ENCODE measurements at regions not wholly inside any gene's neighbourhood (a gene's known extent, or its start where the extent isn't known, plus 50 kb on each side); places are given as distances from the start of the nearest gene placed in this dataset.

- TF ChIP-seq, protein P1, sequence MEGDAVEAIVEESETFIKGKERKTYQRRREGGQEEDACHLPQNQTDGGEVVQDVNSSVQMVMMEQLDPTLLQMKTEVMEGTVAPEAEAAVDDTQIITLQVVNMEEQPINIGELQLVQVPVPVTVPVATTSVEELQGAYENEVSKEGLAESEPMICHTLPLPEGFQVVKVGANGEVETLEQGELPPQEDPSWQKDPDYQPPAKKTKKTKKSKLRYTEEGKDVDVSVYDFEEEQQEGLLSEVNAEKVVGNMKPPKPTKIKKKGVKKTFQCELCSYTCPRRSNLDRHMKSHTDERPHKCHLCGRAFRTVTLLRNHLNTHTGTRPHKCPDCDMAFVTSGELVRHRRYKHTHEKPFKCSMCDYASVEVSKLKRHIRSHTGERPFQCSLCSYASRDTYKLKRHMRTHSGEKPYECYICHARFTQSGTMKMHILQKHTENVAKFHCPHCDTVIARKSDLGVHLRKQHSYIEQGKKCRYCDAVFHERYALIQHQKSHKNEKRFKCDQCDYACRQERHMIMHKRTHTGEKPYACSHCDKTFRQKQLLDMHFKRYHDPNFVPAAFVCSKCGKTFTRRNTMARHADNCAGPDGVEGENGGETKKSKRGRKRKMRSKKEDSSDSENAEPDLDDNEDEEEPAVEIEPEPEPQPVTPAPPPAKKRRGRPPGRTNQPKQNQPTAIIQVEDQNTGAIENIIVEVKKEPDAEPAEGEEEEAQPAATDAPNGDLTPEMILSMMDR (IDR thresholded peaks at IDR 0.05; ENCODE audit: low read length, missing control alignments) = no peak
- no peak for DNase-seq (ENCODE audit: low read depth)
- H3K4me3 ChIP-seq (replicated peaks; ENCODE audit: low read depth, low read length) = no peak overlapping the region
Observed at GRCh38 chr20:52530571-52530970, 339.0 kb upstream of the ZFP64 start.

DNA sequence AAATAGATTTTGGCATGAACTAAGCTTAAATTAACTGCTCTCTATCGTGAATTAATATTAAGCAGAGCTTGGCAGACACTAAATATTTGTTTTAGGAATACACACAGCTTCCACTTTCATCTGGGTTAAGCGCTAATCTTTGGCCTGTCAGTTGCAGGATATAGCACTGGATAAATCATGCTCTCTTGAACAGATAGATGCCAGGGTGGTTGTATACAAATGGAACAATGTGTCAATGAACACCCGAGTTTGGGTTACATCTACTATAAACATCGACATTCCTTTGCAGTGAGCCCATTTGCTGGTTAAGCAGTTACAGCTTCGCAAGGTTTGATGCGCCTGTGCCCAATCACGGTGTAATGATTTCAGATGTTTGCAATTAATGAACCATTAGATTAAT is 338.2 kb upstream of the ZFP64 start:
- H3K4me3 ChIP-seq (replicated peaks; ENCODE audit: low read depth, low read length) = no peak overlapping the region
- peak; percentile 3 for DNase-seq (ENCODE audit: low read depth)
- TF ChIP-seq, protein P1 (IDR thresholded peaks at IDR 0.05; ENCODE audit: low read length, missing control alignments) = no peak

GRCh38 chr20:52524861-52525260 is 333.3 kb upstream of the ZFP64 start:
- H3K4me3 ChIP-seq (replicated peaks; ENCODE audit: low read depth, low read length) = no peak overlapping the region
- DNase-seq (ENCODE audit: low read depth) = no peak
- TF ChIP-seq, protein P1 (IDR thresholded peaks at IDR 0.05; ENCODE audit: low read length, missing control alignments) = no peak

GRCh38 chr20:52518735-52519134 is 327.2 kb upstream of the ZFP64 start:
- no peak for DNase-seq (ENCODE audit: low read depth)
- TF ChIP-seq, protein P1 (IDR thresholded peaks at IDR 0.05; ENCODE audit: low read length, missing control alignments) = no peak
- H3K4me3 ChIP-seq (replicated peaks; ENCODE audit: low read depth, low read length) = no peak overlapping the region

- H3K4me3 ChIP-seq (replicated peaks; ENCODE audit: low read depth, low read length) = no peak overlapping the region
- TF ChIP-seq, protein P1 (IDR thresholded peaks at IDR 0.05; ENCODE audit: low read length, missing control alignments) = no peak
- no peak for DNase-seq (ENCODE audit: low read depth)
Observed at GRCh38 chr20:52515877-52516276, 324.3 kb upstream of the ZFP64 start.

- no peak for DNase-seq (ENCODE audit: low read depth)
- no peak overlapping the region for H3K4me3 ChIP-seq (replicated peaks; ENCODE audit: low read depth, low read length)
- TF ChIP-seq, protein P1 (IDR thresholded peaks at IDR 0.05; ENCODE audit: low read length, missing control alignments) = no peak
Observed at GRCh38 chr20:52500157-52500556, 308.6 kb upstream of the ZFP64 start.

GRCh38 chr20:52497731-52498130 is 306.2 kb upstream of the ZFP64 start:
- peak; percentile 73 for DNase-seq (ENCODE audit: low read depth)
- no peak overlapping the region for H3K4me3 ChIP-seq (replicated peaks; ENCODE audit: low read depth, low read length)
- TF ChIP-seq, protein P1 (IDR thresholded peaks at IDR 0.05; ENCODE audit: low read length, missing control alignments) = no peak
